A549 (cell line): ENCODE measurements at regions not wholly inside any gene's neighbourhood (a gene's known extent, or its start where the extent isn't known, plus 50 kb on each side); places are given as distances from the start of the nearest gene placed in this dataset.
A peak's percentile ranks its signal among the peaks of the same experiment; 100 is the strongest.

ENCODE experiments used
- ATAC-seq, 2 experiments: fragments of 200-7000 bp in 1 of 2; fragments of >200 bp in 1 of 2; cut with Nextera tagmentation in 1 of 2; cut with Tn5 transposase in 1 of 2; 3 replicates each; pipeline versions ENCODE4 v1.8.0 to v1.9.1; 2018 to 2020; ENCODE audit warnings: mild to moderate bottlenecking in 1 of 2, moderate library complexity in 1 of 2
- CTCF ChIA-PET: fragments of 300-600 bp; sonication (Branson Sonifier 250); formaldehyde crosslinking; extraction: SDS; loops from one replicate; lab custom pipeline; 2021; ENCODE audit warnings: antibody characterized with exemption, inconsistent platforms; lab: Yijun Ruan, JAX
- POLR2A ChIA-PET: fragments of 350-600 bp; formaldehyde crosslinking; extraction: SDS; loops from one replicate; lab custom pipeline; 2021; ENCODE audit warnings: antibody characterized with exemption, inconsistent platforms; lab: Yijun Ruan, JAX
- DNase-seq, 2 experiments: peaks; one replicate each; pipeline versions ENCODE4 v3.0.0 to v3.0.0-alpha.2; 2011 to 2016; ENCODE audit warnings: low read depth in 1 of 2, low spot score in 1 of 2
- FAIRE-seq: peaks from 2 replicates; lab custom pipeline; 2011; peaks lifted over from hg19 to GRCh38; lab: Jason Lieb, UNC
- H3K27ac ChIP-seq, 2 experiments: fragments of >200 bp; sonication (Bioruptor Twin); formaldehyde crosslinking; 3 replicates each; pipeline ENCODE4 v1.5.1; 2016 to 2017
- H3K4me1 ChIP-seq: fragments of >200 bp; sonication (Bioruptor Twin); formaldehyde crosslinking; 3 replicates; pipeline ENCODE4 v1.6.1; 2016
- H3K4me2 ChIP-seq: fragments of >200 bp; sonication (Bioruptor Twin); formaldehyde crosslinking; 3 replicates; pipeline ENCODE4 v1.6.1; 2016
- H3K4me3 ChIP-seq: fragments of >200 bp; sonication (Bioruptor Twin); formaldehyde crosslinking; 3 replicates; pipeline ENCODE4 v1.5.1; 2016
- H3K9me3 ChIP-seq: fragments of >200 bp; sonication (Bioruptor Twin); formaldehyde crosslinking; 3 replicates; pipeline ENCODE4 v1.6.1; 2016
- ATOH8 ChIP-seq: fragments of 250-450 bp; sonication (Bioruptor Pico); IDR thresholded peaks from 2 replicates; pipeline ENCODE4 v1.5.0; 2020; ENCODE audit warnings: low read depth, mild to moderate bottlenecking, moderate library complexity
- BCL3 ChIP-seq: fragments of >200 bp; sonication (Bioruptor Twin); formaldehyde crosslinking; IDR thresholded peaks from 3 replicates; pipeline ENCODE4 v1.6.1; 2016
- BHLHE40 ChIP-seq: IDR thresholded peaks from 2 replicates; pipeline ENCODE4 v1.6.1; 2012; ENCODE audit warnings: low read depth, low read length, inconsistent platforms
- CBX2 ChIP-seq: fragments of 200-600 bp; sonication (generic); IDR thresholded peaks from 2 replicates; pipeline ENCODE4 v1.6.1; 2016; ENCODE audit warnings: low read depth, mild to moderate bottlenecking, borderline replicate concordance
- CHD2 ChIP-seq: fragments of 150-350 bp; IDR thresholded peaks from 2 replicates; pipeline ENCODE4 v1.6.1; 2014; ENCODE audit warnings: low read length; ENCODE audit not compliant: partially characterized antibody
- CHD4 ChIP-seq: fragments of 200-600 bp; sonication (generic); IDR thresholded peaks from 2 replicates; pipeline ENCODE4 v1.6.1; 2016; ENCODE audit warnings: antibody characterized with exemption, mild to moderate bottlenecking, borderline replicate concordance
- E2F6 ChIP-seq: IDR thresholded peaks from 2 replicates; pipeline ENCODE4 v1.6.1; 2012; ENCODE audit warnings: low read depth, borderline replicate concordance
- EHMT2 ChIP-seq: fragments of 200-600 bp; sonication (generic); IDR thresholded peaks from 2 replicates; pipeline ENCODE4 v1.6.1; 2016; ENCODE audit warnings: antibody characterized with exemption, low read depth, mild to moderate bottlenecking, moderate library complexity
- ESRRA ChIP-seq: fragments of 150-350 bp; IDR thresholded peaks from 2 replicates; pipeline ENCODE4 v1.6.1; 2014; ENCODE audit warnings: mild to moderate bottlenecking, low read length, borderline replicate concordance
- HES2 ChIP-seq: fragments of >200 bp; sonication (Bioruptor Twin); formaldehyde crosslinking; IDR thresholded peaks from 2 replicates; pipeline ENCODE4 v1.6.1; 2016
- HMGXB4 ChIP-seq: fragments of 250-450 bp; sonication (Bioruptor Pico); IDR thresholded peaks from 2 replicates; pipeline ENCODE4 v1.5.0; 2021; ENCODE audit warnings: mild to moderate bottlenecking, moderate library complexity, borderline replicate concordance
- HOXB5 ChIP-seq: fragments of 250-450 bp; sonication (Bioruptor Pico); IDR thresholded peaks from 2 replicates; pipeline ENCODE4 v1.5.0; 2020; ENCODE audit warnings: mild to moderate bottlenecking, moderate library complexity
- MAFK ChIP-seq: fragments of 450-650 bp; IDR thresholded peaks from 2 replicates; pipeline ENCODE4 v1.6.1; 2014; ENCODE audit not compliant: partially characterized antibody
- NR3C1 ChIP-seq: fragments of >200 bp; sonication (Bioruptor Twin); formaldehyde crosslinking; IDR thresholded peaks from 3 replicates; pipeline ENCODE4 v1.6.1; 2017
- RCOR1 ChIP-seq: fragments of 150-350 bp; IDR thresholded peaks from 2 replicates; pipeline ENCODE4 v1.6.1; 2014; ENCODE audit warnings: antibody characterized with exemption, low read length, low read depth
- REST ChIP-seq: fragments of 200-600 bp; sonication (generic); IDR thresholded peaks from 2 replicates; pipeline ENCODE4 v1.6.1; 2016; ENCODE audit warnings: antibody characterized with exemption, mild to moderate bottlenecking, moderate library complexity
- RNF2 ChIP-seq: fragments of 200-600 bp; sonication (generic); IDR thresholded peaks from 2 replicates; pipeline ENCODE4 v1.6.1; 2016; ENCODE audit warnings: low read depth, mild to moderate bottlenecking, antibody characterized with exemption, moderate library complexity, borderline replicate concordance
- SMC3 ChIP-seq: fragments of >200 bp; sonication (Bioruptor Twin); formaldehyde crosslinking; IDR thresholded peaks from 3 replicates; pipeline ENCODE4 v1.6.1; 2018; ENCODE audit warnings: inconsistent platforms
- TP53 ChIP-seq: fragments of 250-450 bp; sonication (Bioruptor Pico); IDR thresholded peaks from 2 replicates; pipeline ENCODE4 v1.5.0; 2021; ENCODE audit warnings: mild to moderate bottlenecking, moderate library complexity
- ZFP36 ChIP-seq: fragments of 450-650 bp; IDR thresholded peaks from 2 replicates; pipeline ENCODE4 v1.6.1; 2014; ENCODE audit warnings: borderline replicate concordance; ENCODE audit not compliant: partially characterized antibody
- ZNF302 ChIP-seq: fragments of 250-450 bp; sonication (Bioruptor Pico); IDR thresholded peaks from 2 replicates; pipeline ENCODE4 v1.9.0; 2021; ENCODE audit warnings: inconsistent platforms, mild to moderate bottlenecking, moderate library complexity
- WGBS: methylation state at CpG from one replicate; pipeline ENCODE4 v1.1.6; 2017; ENCODE audit errors: missing lambda C conversion rate; 5-methylcytosine and 5-hydroxymethylcytosine counted together

GRCh38 chr5:114782869-114783268 is 386.8 kb downstream of the TRIM36 start:
- no peak for FAIRE-seq
- Histone ChIP-seq H3K4me1 (no peaks in the 10 kb centered on the region), H3K4me2 (no peak overlapping the region), H3K27ac (no peak overlapping the region), H3K4me3 (no peak overlapping the region), H3K9me3 (no peaks in the 10 kb centered on the region)
- POLR2A ChIA-PET = no interaction called here
- CTCF ChIA-PET = no interaction called here
- peak in 1 of 2 experiments; percentile 53; a peak in 2 of 6 replicates for ATAC-seq
- peak in 1 of 2 experiments; percentile 2 for DNase-seq
- 41% methylated on average over 8 of the region's 8 CpGs for WGBS
- TF ChIP-seq RCOR1 (no peak), HOXB5 (CRISPR knock-in tag) (no peak), NR3C1 (no peak), EHMT2 (no peak)

- TF ChIP-seq CBX2 (no peak), BHLHE40 (no peak), CHD2 (no peak), HES2 (no peak), RNF2 (no peak), ESRRA (no peak), ATOH8 (CRISPR knock-in tag) (no peak), RCOR1 (no peak), ZFP36 (no peak), REST (no peak), CHD4 (no peak), ZNF302 (CRISPR knock-in tag) (no peak), HMGXB4 (CRISPR knock-in tag) (no peak), TP53 (no peak), BCL3 (no peak), SMC3 (no peak), MAFK (no peak), E2F6 (no peak)
- ATAC-seq (no peak), FAIRE-seq (no peak), DNase-seq (no peak)
- Histone ChIP-seq H3K4me2 (no peak overlapping the region), H3K27ac (no peak overlapping the region), H3K4me3 (no peak overlapping the region), H3K4me1 (no peaks in the 10 kb centered on the region), H3K9me3 (no peaks in the 10 kb centered on the region)
- WGBS = 25% methylated on average over 7 of the region's 8 CpGs
- ChIA-PET CTCF (no interaction called here), POLR2A (no interaction called here)
These were observed 387.5 kb downstream of the TRIM36 start for GRCh38 chr5:114782177-114782576.
